ENCODE measurements at regions not wholly inside any gene's neighbourhood (a gene's known extent, or its start where the extent isn't known, plus 50 kb on each side); places are given as distances from the start of the nearest gene placed in this dataset.

DNA sequence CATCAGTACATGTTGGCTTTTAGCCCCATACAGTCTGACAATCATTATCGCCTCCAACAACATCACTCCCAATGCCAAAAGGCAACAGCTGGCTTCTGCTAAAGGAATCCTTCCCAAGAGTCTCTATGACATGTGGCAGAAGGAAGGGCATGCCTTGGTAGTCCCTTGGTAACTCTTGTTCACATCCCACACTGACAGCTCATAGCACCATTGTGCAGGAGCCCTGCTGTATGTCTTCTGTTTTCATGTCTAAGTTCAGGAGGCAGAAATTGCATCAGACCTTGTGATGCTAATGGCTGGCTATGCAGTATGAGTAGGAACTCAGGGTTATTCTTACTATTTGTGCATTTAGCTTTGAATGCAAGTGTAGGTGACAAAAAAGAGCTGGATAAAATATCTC lies 392.1 kb downstream of the PTH2R start:
- FAIRE-seq = no peak
- H3K9me3 ChIP-seq (ENCODE audit: insufficient read depth in 2 of 2, low read depth in 1 of 2, low read length in 1 of 2) = peaks cover 0 to 4% of the 10 kb centered on the region in 2 experiments; a peak in 1 of 4 replicates

More for the DNA sequence above, 392.1 kb downstream of the PTH2R start:
- Histone ChIP-seq H3K79me1 (ENCODE audit: low read depth, low read length) (no peaks in the 10 kb centered on the region), H3K79me2 (ENCODE audit: control insufficient read depth in 1 of 2, insufficient read depth in 2 of 2, low read length in 2 of 2) (no peaks in the 10 kb centered on the region), H2AFZ (ENCODE audit: low read length) (peak overlapping the region; percentile 26; the same call in 1 of the 2 replicates), H2BK15ac (ENCODE audit: low read length) (no peak overlapping the region), H3K4me1 (replicated peaks in 1 of 4; ENCODE audit: control insufficient read depth in 3 of 4, insufficient read depth in 4 of 4, low read length in 3 of 4) (0 out of 7 replicates have a peak, but pooled peaks cover 0 to 2% (median 0%) of the 10 kb centered on the region in 4 experiments), H3K23ac (ENCODE audit: insufficient read length) (no peak overlapping the region), H3K27me3 (replicated peaks in 1 of 4; ENCODE audit: control insufficient read depth in 3 of 4, extremely low read depth in 1 of 4, insufficient read depth in 3 of 4, low read length in 3 of 4) (no peaks in the 10 kb centered on the region), H3K4ac (replicated peaks; ENCODE audit: insufficient read length, low read depth, low read length) (no peak overlapping the region), H3K18ac (ENCODE audit: extremely low read depth, low read length) (no peak overlapping the region), H3K14ac (ENCODE audit: insufficient read length) (no peak overlapping the region), H2BK5ac (ENCODE audit: low read depth, low read length) (no peak overlapping the region), H4K20me1 (replicated peaks in 1 of 2; ENCODE audit: control insufficient read depth in 1 of 2, insufficient read depth in 2 of 2, low read length in 2 of 2) (no peaks in the 10 kb centered on the region), H3K27ac (ENCODE audit: low read depth, low read length) (no peak overlapping the region), H3K23me2 (ENCODE audit: low read depth, low read length) (no peaks in the 10 kb centered on the region), H2BK120ac (replicated peaks; ENCODE audit: low read depth, low read length) (no peak overlapping the region), H2BK20ac (ENCODE audit: low read length) (no peak overlapping the region), H3K4me2 (ENCODE audit: insufficient read depth in 1 of 2, low read depth in 2 of 2, low read length in 2 of 2) (no peak overlapping the region), H4K91ac (replicated peaks; ENCODE audit: insufficient read length, low read length) (no peak overlapping the region), H3K9ac (replicated peaks in 1 of 4; ENCODE audit: extremely low read depth in 1 of 4, low read depth in 3 of 4, low read length in 3 of 4) (no peak overlapping the region), H3K56ac (replicated peaks; ENCODE audit: insufficient read length, low read depth, low read length) (no peak overlapping the region), H2BK12ac (ENCODE audit: low read depth, low read length) (no peak overlapping the region), H2AK5ac (ENCODE audit: low read depth, low read length) (no peak overlapping the region), H4K8ac (ENCODE audit: extremely low read depth, insufficient read depth, low read length) (no peak overlapping the region), H3K4me3 (ENCODE audit: extremely low read depth in 1 of 4, insufficient read depth in 2 of 4, low read depth in 3 of 4, low read length in 4 of 4) (no peak overlapping the region), H3K36me3 (ENCODE audit: control insufficient read depth in 2 of 4, insufficient read depth in 4 of 4, low read length in 3 of 4) (no peaks in the 10 kb centered on the region), H4K5ac (ENCODE audit: insufficient read length, low read depth, low read length) (no peak overlapping the region)
- ChIA-PET CTCF (ENCODE audit: partially characterized antibody) (interaction anchor here (1.2 kb wide), 1 partner anchor 10 kb away, joined by 3 read pairs; no protein-coding TSS in a partner anchor), POLR2A (ENCODE audit: partially characterized antibody) (no interaction called here)
- TF ChIP-seq POLR2A (IDR thresholded peaks at IDR 0.05; ENCODE audit: control extremely low read depth in 1 of 2, low read depth in 2 of 2, low read length in 2 of 2) (no peak), CHD1 (IDR thresholded peaks at IDR 0.05; ENCODE audit: low read depth, low read length) (no peak), HDAC6 (IDR thresholded peaks at IDR 0.05; ENCODE audit: low read depth, low read length) (no peak), MAFK (IDR thresholded peaks at IDR 0.05; ENCODE audit: low read depth, low read length) (no peak), EZH2 (IDR thresholded peaks at IDR 0.05; ENCODE audit: low read depth, low read length, severe bottlenecking) (no peak), TEAD4 (IDR thresholded peaks at IDR 0.05; ENCODE audit: low read depth, low read length) (no peak), RBBP5 (IDR thresholded peaks at IDR 0.05; ENCODE audit: borderline replicate concordance, low read depth, low read length) (no peak), EGR1 (IDR thresholded peaks at IDR 0.05; ENCODE audit: borderline replicate concordance, low read depth, low read length) (no peak), BCL11A (IDR thresholded peaks at IDR 0.05; ENCODE audit: low read depth in 2 of 2, low read length in 2 of 2) (no peak)
- no peak for DNase-seq (ENCODE audit: low read depth in 1 of 2, low spot score in 2 of 2)
- WGBS, 2 experiments (ENCODE audit: extremely low coverage in 1 of 2, insufficient coverage in 1 of 2, insufficient read length in 1 of 2, insufficient replicate concordance in 2 of 2, low coverage in 1 of 2, low lambda C conversion rate in 2 of 2, missing lambda C conversion rate in 1 of 2) = 92% methylated on average over 1 of the region's 1 CpG; no CpG with 5 or more reads in 1 of the 2 experiments
